GM13977 (cell line): ENCODE measurements at regions not wholly inside any gene's neighbourhood (a gene's known extent, or its start where the extent isn't known, plus 50 kb on each side); places are given as distances from the start of the nearest gene placed in this dataset.

ENCODE experiments used
- DNase-seq: peaks from one replicate; pipeline ENCODE4 v3.0.0; 2012; ENCODE audit warnings: low spot score
- in situ Hi-C: fragments of 300-500 bp; cut with MboI; formaldehyde crosslinking; loops from one replicate; pipeline ENCODE4 v1.12.0; 2022; ENCODE audit warnings: low sequenced_read_pairs, low pct_unique_long_range_greater_than_20kb, mixed read lengths, inconsistent platforms; ENCODE audit not compliant: unreplicated experiment
- TF ChIP-seq, protein P1 (sequence below): IDR thresholded peaks from 2 replicates; pipeline ENCODE4 v1.5.1; 2012; ENCODE audit warnings: mild to moderate bottlenecking, control low read depth; ENCODE audit not compliant: insufficient read depth; ENCODE audit errors: extremely low read depth, missing control alignments

DNA sequence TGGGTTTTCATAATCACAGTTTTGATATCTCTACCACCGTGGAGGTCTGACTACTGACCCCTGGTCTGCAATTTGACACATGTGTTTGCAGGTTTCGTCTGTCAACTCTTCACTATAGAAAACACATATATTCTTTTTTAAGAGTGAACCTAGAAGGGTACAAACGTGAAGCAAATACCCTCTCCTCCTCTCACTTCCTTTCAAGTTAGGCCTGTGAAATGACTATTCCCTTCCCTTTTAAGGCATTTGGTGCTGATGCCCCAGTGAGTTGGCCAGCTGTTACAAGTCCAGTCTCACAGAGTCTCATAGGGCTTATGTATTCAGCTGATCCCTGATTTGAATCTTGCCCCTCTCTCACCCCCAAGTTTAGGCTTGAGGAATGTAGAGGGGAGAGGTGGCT, 742.0 kb upstream of the IGFBP3 start:
- in situ Hi-C loops, result no loop called here
- TF ChIP-seq, protein P1, sequence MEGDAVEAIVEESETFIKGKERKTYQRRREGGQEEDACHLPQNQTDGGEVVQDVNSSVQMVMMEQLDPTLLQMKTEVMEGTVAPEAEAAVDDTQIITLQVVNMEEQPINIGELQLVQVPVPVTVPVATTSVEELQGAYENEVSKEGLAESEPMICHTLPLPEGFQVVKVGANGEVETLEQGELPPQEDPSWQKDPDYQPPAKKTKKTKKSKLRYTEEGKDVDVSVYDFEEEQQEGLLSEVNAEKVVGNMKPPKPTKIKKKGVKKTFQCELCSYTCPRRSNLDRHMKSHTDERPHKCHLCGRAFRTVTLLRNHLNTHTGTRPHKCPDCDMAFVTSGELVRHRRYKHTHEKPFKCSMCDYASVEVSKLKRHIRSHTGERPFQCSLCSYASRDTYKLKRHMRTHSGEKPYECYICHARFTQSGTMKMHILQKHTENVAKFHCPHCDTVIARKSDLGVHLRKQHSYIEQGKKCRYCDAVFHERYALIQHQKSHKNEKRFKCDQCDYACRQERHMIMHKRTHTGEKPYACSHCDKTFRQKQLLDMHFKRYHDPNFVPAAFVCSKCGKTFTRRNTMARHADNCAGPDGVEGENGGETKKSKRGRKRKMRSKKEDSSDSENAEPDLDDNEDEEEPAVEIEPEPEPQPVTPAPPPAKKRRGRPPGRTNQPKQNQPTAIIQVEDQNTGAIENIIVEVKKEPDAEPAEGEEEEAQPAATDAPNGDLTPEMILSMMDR, result no peak
- DNase-seq, result no peak

- DNase-seq, result no peak
- in situ Hi-C loops, result no loop called here
- TF ChIP-seq, protein P1, result no peak
These were observed 740.4 kb upstream of the IGFBP3 start for GRCh38 chr7:46661431-46661830.

DNA sequence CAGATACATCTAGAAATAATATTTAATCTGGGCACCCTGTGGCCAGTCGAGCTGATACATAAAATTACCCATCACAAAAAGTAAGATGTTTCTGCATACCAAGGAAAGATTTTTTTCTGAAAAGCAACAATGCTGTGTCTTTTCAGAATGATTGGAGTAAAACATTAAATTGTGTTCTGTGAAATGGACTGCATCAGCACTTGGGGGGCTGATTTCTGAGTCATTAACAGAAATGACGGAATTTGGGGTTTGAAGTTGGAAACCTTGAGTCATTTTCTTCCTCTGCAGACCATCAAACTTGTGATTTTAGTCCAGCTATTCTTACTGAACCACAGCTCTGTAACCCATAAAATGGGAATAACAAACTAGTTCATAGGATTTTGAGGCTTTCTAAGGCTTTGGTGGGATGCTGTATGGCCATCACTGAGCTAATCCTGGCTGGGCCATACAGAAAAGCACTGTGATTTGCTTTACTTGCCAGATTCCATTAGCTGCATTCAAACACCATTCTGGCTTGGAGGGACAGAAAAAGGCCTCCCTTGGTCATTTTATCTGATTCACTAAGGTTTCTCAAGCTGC, 739.4 kb upstream of the IGFBP3 start:
- in situ Hi-C loops, result no loop called here
- TF ChIP-seq, protein P1, result no peak

DNA sequence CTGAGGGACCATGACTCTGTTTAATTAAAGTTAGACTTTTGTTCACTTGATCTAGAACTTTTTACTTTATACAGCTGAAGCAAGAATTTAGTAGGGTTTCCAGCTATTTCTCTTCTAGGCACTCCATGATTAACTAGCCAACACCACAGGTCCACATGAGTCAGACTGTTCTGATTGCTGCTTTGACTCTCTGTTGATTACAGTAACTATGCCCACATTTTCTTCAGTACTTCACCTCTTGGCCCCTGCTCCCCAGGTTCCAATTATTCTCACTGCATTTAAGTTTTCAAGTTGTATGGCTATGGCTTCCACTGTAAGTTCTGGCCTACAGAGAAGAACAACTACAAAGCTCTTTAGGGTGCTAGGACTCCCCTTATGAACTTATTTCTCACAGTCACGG, 737.2 kb upstream of the IGFBP3 start:
- in situ Hi-C loops, result no loop called here
- no peak for DNase-seq
- TF ChIP-seq, protein P1, result no peak

More for the DNA sequence above, 739.4 kb upstream of the IGFBP3 start:
- no peak for DNase-seq

DNA sequence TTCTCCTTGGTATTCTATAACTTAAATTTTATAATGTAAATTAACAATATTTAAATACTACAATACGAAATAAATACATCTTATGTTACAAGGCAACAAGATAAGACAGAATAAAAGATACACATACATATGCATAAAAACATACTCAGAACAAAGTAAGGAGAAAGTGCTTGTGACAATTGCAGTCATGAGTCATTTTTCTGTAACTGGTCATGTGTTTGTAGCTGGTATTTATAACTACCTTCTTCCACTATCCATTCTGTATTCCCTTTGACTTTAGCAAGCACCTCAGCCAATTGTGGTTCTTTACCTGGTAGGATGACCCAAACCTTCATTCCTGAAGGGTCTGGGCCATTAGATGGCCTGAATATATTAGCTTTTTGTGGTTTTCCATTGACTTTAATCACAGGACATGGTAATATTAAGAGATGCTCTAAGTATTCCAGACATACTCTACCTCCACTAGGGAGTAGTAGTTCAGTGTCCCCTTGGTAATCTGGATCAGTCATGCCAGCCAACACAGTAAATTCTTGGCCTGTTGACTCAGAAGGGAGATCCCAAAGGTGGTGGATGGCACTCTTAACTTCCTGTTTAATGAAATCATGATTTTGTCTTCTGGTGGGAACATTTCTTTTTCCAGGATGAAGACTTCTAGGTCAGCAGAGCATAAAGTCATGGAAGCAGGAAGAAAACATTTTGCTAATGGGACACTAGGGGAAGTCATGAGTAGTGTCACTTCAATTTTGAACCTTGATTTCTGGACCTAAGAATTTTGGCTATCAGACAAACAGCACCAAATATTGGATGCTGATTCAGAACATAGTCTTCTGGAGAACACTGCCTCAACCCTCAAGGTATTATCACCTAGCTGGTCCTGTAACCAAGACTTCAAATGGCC, 733.7 kb upstream of the IGFBP3 start:
- TF ChIP-seq, protein P1, result no peak
- in situ Hi-C loops, result no loop called here
- no peak for DNase-seq

DNA sequence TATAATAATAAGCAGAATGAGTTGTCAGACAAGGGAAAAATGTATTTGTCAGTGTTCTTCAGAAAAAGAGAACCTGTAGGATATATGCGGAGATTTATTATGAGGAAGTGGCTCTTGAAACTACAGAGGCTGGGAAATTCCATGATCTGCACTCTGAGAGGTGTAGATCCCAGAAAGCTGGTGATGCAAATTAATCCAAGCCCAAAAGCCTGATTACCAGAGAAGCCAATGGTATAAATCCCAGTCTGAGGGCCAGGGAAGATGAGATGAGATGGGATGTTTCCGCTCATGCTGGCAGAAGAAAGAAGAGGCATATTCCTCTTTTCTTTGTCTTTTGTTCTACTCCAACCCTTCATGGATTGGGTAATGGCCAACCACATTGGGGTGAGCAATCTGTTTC, 732.8 kb upstream of the IGFBP3 start:
- DNase-seq, result no peak
- TF ChIP-seq, protein P1, result no peak
- in situ Hi-C loops, result no loop called here
